ENCODE measurements at regions not wholly inside any gene's neighbourhood (a gene's known extent, or its start where the extent isn't known, plus 50 kb on each side); places are given as distances from the start of the nearest gene placed in this dataset.

DNA sequence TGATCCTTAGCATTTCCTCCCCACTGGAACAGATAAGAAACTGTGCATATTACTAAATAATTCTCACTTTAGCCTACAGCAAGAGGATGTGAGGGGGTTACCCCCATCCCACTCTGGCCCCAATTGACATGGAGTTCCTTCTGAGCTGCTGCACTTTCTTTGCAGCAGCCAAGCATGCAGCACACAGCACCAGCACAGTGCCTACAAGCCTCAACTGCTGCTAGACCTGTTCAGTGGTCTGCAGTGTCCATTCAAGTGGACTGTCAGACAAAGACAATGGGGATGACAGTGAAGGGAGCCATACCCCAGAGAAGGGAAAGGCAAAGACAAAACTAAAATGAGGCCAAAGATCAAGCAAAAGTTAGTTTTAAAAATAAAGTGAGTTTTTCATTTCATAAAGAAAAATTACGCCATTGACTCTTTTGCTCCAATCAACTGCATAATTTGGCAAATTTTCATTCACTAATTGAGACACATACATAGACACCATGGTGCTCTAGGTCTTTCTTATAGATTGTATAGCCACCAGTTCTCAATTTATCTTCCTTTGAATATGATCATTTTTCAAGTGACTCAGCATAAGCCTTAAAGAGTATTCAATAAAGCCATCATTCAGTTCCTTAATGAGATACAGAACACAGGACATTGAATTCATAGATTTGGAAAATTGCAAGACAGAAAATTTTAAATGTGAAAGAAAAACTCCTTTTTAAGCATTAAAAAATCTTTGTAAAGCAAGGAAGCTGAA is 410.6 kb downstream of the HNRNPD start:
- TF ChIP-seq EZH2 (IDR thresholded peaks at IDR 0.05; ENCODE audit: low read depth, low read length, severe bottlenecking) (no peak), EP300 (IDR thresholded peaks at IDR 0.05; ENCODE audit: borderline replicate concordance in 1 of 2, low read depth in 2 of 2, low read length in 2 of 2) (no peak), SAP30 (IDR thresholded peaks at IDR 0.05; ENCODE audit: insufficient read depth, insufficient replicate concordance, low read length) (no peak), RAD21 (IDR thresholded peaks at IDR 0.05 in 1 of 2, conservative IDR thresholded peaks at IDR 0.05 in 1 of 2; ENCODE audit: low read depth in 2 of 2, low read length in 2 of 2) (no peak), POLR2AphosphoS5 (IDR thresholded peaks at IDR 0.05; ENCODE audit: low read depth, low read length) (no peak), NRF1 (IDR thresholded peaks at IDR 0.05; ENCODE audit: low read depth, low read length) (no peak), POLR2A (IDR thresholded peaks at IDR 0.05; ENCODE audit: control extremely low read depth in 1 of 2, low read depth in 2 of 2, low read length in 2 of 2) (no peak), TCF12 (IDR thresholded peaks at IDR 0.05; ENCODE audit: low read depth, low read length) (no peak)
- TF ChIP-seq, protein P1, sequence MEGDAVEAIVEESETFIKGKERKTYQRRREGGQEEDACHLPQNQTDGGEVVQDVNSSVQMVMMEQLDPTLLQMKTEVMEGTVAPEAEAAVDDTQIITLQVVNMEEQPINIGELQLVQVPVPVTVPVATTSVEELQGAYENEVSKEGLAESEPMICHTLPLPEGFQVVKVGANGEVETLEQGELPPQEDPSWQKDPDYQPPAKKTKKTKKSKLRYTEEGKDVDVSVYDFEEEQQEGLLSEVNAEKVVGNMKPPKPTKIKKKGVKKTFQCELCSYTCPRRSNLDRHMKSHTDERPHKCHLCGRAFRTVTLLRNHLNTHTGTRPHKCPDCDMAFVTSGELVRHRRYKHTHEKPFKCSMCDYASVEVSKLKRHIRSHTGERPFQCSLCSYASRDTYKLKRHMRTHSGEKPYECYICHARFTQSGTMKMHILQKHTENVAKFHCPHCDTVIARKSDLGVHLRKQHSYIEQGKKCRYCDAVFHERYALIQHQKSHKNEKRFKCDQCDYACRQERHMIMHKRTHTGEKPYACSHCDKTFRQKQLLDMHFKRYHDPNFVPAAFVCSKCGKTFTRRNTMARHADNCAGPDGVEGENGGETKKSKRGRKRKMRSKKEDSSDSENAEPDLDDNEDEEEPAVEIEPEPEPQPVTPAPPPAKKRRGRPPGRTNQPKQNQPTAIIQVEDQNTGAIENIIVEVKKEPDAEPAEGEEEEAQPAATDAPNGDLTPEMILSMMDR (IDR thresholded peaks at IDR 0.05; ENCODE audit: control extremely low read depth in 1 of 3, insufficient read depth in 1 of 3, low read depth in 1 of 3, low read length in 3 of 3): no peak
- TF ChIP-seq, protein P2, sequence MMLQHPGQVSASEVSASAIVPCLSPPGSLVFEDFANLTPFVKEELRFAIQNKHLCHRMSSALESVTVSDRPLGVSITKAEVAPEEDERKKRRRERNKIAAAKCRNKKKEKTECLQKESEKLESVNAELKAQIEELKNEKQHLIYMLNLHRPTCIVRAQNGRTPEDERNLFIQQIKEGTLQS (IDR thresholded peaks at IDR 0.05; ENCODE audit: insufficient read depth, low read depth, low read length): no peak

Measured in H1 (cell line).